ENCODE measurements at regions not wholly inside any gene's neighbourhood (a gene's known extent, or its start where the extent isn't known, plus 50 kb on each side); places are given as distances from the start of the nearest gene placed in this dataset.

- no peaks in the 10 kb centered on the region for H3K9me3 ChIP-seq
- no peak overlapping the region for H3K27ac ChIP-seq
- H3K4me1 ChIP-seq: peaks cover 0 to 46% (median 16%) of the 10 kb centered on the region in 4 donors
- WGBS, 2 donors: 100% methylated on average over 1 to 2 of the region's 2 CpGs
- TF ChIP-seq, protein P1, sequence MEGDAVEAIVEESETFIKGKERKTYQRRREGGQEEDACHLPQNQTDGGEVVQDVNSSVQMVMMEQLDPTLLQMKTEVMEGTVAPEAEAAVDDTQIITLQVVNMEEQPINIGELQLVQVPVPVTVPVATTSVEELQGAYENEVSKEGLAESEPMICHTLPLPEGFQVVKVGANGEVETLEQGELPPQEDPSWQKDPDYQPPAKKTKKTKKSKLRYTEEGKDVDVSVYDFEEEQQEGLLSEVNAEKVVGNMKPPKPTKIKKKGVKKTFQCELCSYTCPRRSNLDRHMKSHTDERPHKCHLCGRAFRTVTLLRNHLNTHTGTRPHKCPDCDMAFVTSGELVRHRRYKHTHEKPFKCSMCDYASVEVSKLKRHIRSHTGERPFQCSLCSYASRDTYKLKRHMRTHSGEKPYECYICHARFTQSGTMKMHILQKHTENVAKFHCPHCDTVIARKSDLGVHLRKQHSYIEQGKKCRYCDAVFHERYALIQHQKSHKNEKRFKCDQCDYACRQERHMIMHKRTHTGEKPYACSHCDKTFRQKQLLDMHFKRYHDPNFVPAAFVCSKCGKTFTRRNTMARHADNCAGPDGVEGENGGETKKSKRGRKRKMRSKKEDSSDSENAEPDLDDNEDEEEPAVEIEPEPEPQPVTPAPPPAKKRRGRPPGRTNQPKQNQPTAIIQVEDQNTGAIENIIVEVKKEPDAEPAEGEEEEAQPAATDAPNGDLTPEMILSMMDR (IDR thresholded peaks at IDR 0.05): no peak
- TF ChIP-seq EP300 (IDR thresholded peaks at IDR 0.05) (no peak), POLR2A (IDR thresholded peaks at IDR 0.05) (no peak)
- no peak for DNase-seq (ENCODE audit: low spot score in 2 of 2)
- H3K4me3 ChIP-seq: no peak overlapping the region
- no peaks in the 10 kb centered on the region for H3K27me3 ChIP-seq
- H3K36me3 ChIP-seq: no peaks in the 10 kb centered on the region
These were observed 106.0 kb upstream of the ERCC6L2 start for GRCh38 chr9:95769473-95769872.

- Histone ChIP-seq H3K36me3 (no peaks in the 10 kb centered on the region), H3K27me3 (no peaks in the 10 kb centered on the region), H3K4me1 (peaks cover 0 to 28% (median 7%) of the 10 kb centered on the region in 4 donors), H3K4me3 (no peak overlapping the region), H3K9me3 (no peaks in the 10 kb centered on the region), H3K27ac (peak overlapping the region in 1 of 4 donors; percentile 38)
- 90 to 93% methylated on average over 4 of the region's 4 CpGs for WGBS, 2 donors
- no peak for TF ChIP-seq EP300 (IDR thresholded peaks at IDR 0.05)
- TF ChIP-seq POLR2A (IDR thresholded peaks at IDR 0.05): no peak
- TF ChIP-seq, protein P1 (IDR thresholded peaks at IDR 0.05): no peak
- no peak for DNase-seq (ENCODE audit: low spot score in 2 of 2)
These were observed 108.6 kb upstream of the ERCC6L2 start for GRCh38 chr9:95766906-95767305.

DNA sequence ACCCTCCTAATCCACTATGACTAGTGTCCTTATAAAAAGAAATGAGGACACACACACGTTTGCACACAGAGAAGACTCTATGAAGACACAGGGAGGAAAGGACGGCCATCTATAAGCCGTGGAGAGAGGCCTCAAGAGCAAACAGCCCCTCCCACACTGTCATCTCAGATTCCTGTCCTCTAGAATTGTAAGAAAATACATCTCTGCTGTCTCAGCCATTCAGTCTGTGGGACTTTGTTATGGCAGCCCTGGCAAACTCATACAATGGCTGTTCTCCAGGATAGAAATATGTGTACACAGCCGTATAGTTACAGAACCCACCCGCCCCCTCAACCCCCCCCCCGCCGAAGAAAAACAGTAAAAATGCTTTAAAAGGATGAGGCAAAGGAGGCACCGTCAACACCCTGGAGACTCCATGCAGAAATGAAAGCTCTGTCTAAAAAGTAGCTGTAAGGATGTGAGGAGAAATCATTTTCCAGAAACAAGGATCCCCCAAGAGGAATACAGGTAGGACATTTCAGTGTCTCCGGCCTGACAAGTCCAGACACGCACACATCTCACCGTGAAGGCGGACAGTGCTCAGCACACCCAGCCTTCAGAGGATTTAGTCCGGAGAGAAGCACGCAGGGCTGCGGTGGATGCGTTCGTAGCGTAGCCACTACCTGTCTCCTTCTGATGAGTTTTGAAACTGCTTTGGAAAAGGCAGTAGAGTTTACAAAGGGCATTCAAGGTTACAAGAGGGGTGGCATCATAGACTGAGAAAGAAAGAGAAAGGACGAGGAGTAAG lies 110.8 kb upstream of the ERCC6L2 start:
- DNase-seq (ENCODE audit: low spot score in 2 of 2): no peak
- Histone ChIP-seq H3K27me3 (no peaks in the 10 kb centered on the region), H3K27ac (peak overlapping the region in 3 of 4 donors; percentile 38 to 59 (median 52)), H3K4me3 (peak overlapping the region in 2 of 4 donors; percentile 10 to 29), H3K36me3 (no peaks in the 10 kb centered on the region), H3K4me1 (peaks cover 0 to 10% (median 0%) of the 10 kb centered on the region in 4 donors), H3K9me3 (no peaks in the 10 kb centered on the region)
- TF ChIP-seq, protein P1 (IDR thresholded peaks at IDR 0.05): no peak
- TF ChIP-seq POLR2A (IDR thresholded peaks at IDR 0.05) (no peak), EP300 (IDR thresholded peaks at IDR 0.05) (no peak)
- 41 to 49% methylated on average over 18 to 19 of the region's 19 CpGs for WGBS, 2 donors

GRCh38 chr9:95763983-95764382 lies 111.5 kb upstream of the ERCC6L2 start:
- 72 to 77% methylated on average over 2 of the region's 2 CpGs for WGBS, 2 donors
- H3K9me3 ChIP-seq: no peaks in the 10 kb centered on the region
- no peaks in the 10 kb centered on the region for H3K27me3 ChIP-seq
- H3K4me1 ChIP-seq: peaks cover 0 to 10% (median 0%) of the 10 kb centered on the region in 4 donors
- peak overlapping the region in 1 of 4 donors; percentile 38 for H3K27ac ChIP-seq
- H3K4me3 ChIP-seq: no peak overlapping the region
- DNase-seq (ENCODE audit: low spot score in 2 of 2): no peak
- no peaks in the 10 kb centered on the region for H3K36me3 ChIP-seq
- TF ChIP-seq, protein P1 (IDR thresholded peaks at IDR 0.05): no peak
- TF ChIP-seq POLR2A (IDR thresholded peaks at IDR 0.05): no peak

- Histone ChIP-seq H3K4me1 (peaks cover 0 to 13% (median 0%) of the 10 kb centered on the region in 4 donors), H3K36me3 (no peaks in the 10 kb centered on the region), H3K4me3 (no peak overlapping the region), H3K27ac (no peak overlapping the region), H3K9me3 (no peaks in the 10 kb centered on the region), H3K27me3 (no peaks in the 10 kb centered on the region)
- DNase-seq (ENCODE audit: low spot score in 2 of 2): no peak
- TF ChIP-seq, protein P1 (IDR thresholded peaks at IDR 0.05): no peak
- TF ChIP-seq POLR2A (IDR thresholded peaks at IDR 0.05) (no peak), EP300 (IDR thresholded peaks at IDR 0.05) (no peak)
- WGBS, 2 donors: 96 to 98% methylated on average over 3 of the region's 3 CpGs
These were observed 112.5 kb upstream of the ERCC6L2 start for GRCh38 chr9:95763006-95763405.
